ENCODE measurements at regions not wholly inside any gene's neighbourhood (a gene's known extent, or its start where the extent isn't known, plus 50 kb on each side); places are given as distances from the start of the nearest gene placed in this dataset.

DNA sequence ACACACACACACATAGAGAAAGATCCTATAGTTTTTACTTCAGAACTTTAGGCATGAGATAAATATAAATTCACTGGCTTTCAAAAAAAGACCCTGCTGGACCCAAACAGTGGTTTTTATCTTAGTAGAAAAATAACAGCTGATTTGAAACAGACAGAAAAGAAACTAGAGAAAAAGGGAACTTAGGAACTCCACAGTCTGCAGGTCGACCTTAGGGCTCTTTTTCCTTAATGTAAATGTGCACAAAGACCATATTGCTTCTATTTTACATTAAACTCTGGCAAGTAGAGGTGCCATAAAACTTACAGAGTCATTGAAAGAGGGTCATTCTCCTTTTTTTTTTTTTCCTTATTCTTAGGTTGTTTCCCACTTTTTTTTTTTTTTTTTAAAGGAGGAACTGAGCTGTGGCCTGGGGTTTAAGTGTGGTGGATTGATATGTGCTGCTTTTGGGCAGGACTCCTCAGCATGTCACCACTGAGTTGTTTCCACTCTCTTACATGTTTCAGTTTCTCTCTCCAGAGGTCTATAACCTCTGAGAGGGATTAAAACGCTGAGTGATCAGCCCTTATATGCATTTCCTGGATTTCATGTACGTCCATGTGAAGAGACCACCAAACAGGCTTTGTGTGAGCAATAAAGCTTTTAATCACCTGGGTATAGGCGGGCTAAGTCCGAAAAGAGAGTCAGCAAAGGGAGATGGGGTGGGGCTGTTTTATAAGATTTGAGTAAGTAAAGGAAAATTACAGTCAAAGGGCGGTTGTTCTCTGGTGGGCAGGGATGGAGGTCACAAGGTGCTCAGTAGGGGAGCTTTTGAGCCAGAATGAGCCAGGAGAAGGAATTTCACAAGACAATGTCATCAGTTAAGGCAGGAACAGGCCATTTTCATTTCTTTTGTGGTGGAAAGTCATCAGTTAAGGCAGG is 70.8 kb upstream of the PACRGL start:
- Histone ChIP-seq H3K27me3 (ENCODE audit: insufficient read depth, insufficient read length) (no peaks in the 10 kb centered on the region), H3K4me3 (ENCODE audit: insufficient read length, low read depth) (no peak overlapping the region), H3K9ac (ENCODE audit: insufficient read length, low read depth) (no peak overlapping the region), H3K9me3 (ENCODE audit: insufficient read depth, low read length) (peaks cover 9% of the 10 kb centered on the region; the same call in 1 of the 2 replicates), H3K4me1 (ENCODE audit: insufficient read depth, insufficient read length) (no peaks in the 10 kb centered on the region), H3K36me3 (ENCODE audit: insufficient read depth, insufficient read length, low read length) (no peaks in the 10 kb centered on the region)
- no peak for TF ChIP-seq ZNF274 (IDR thresholded peaks at IDR 0.05; ENCODE audit: low read depth, low read length)
- TF ChIP-seq SUZ12 (IDR thresholded peaks at IDR 0.05; ENCODE audit: extremely low read depth, insufficient read depth, insufficient read length), result no peak
- no peak for TF ChIP-seq YY1 (IDR thresholded peaks at IDR 0.05; ENCODE audit: insufficient read depth, insufficient read length)
- DNase-seq (ENCODE audit: low read depth, low spot score), result peak; percentile 56

DNA sequence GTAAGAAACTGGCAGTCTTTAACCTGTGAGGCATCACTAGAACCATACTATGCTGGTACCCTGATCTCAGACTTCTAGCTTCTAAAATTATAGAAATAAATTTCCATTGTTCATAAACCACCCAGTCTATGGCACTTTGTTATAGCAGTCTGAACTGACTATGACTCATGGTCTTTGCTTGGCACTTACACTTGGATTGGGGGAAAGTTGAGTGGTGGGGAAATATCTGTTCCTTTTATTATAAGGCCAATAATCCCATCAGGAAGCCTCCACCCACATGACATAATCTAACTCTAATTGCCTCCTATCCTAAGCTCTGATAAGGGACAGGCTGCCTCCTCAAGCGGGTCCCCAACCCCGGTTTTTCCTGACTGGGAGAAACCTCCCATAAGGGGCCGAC is 61.4 kb upstream of the PACRGL start:
- no peaks in the 10 kb centered on the region for H3K4me1 ChIP-seq (ENCODE audit: insufficient read depth, insufficient read length)
- no peak for TF ChIP-seq YY1 (IDR thresholded peaks at IDR 0.05; ENCODE audit: insufficient read depth, insufficient read length)
- TF ChIP-seq SUZ12 (IDR thresholded peaks at IDR 0.05; ENCODE audit: extremely low read depth, insufficient read depth, insufficient read length), result no peak
- TF ChIP-seq ZNF274 (IDR thresholded peaks at IDR 0.05; ENCODE audit: low read depth, low read length), result no peak
- no peak overlapping the region for H3K9ac ChIP-seq (ENCODE audit: insufficient read length, low read depth)
- H3K4me3 ChIP-seq (ENCODE audit: insufficient read length, low read depth), result no peak overlapping the region
- H3K9me3 ChIP-seq (ENCODE audit: insufficient read depth, low read length), result peaks cover 10% of the 10 kb centered on the region; the same call in 1 of the 2 replicates
- no peaks in the 10 kb centered on the region for H3K27me3 ChIP-seq (ENCODE audit: insufficient read depth, insufficient read length)
- DNase-seq (ENCODE audit: low read depth, low spot score), result no peak
- no peaks in the 10 kb centered on the region for H3K36me3 ChIP-seq (ENCODE audit: insufficient read depth, insufficient read length, low read length)

DNA sequence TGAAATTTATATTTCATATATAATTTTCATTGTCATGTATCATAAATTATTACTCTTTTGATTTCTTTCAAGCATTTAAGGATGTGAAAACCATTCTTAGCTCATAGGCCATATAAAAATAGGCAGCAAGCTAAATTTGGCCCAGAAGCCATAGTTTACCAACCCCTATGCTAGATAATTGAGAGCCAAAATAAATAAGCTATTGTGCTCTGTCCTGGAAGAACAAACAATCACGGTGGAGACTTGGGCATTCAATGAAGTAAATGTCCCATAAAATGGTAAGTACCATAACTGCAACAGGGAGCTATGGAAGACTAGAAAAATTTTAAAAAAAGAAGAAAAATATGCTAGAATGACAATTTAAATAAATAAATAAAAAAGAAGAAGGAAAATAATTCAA is 60.9 kb upstream of the PACRGL start:
- Histone ChIP-seq H3K9me3 (ENCODE audit: insufficient read depth, low read length) (peaks cover 10% of the 10 kb centered on the region; the same call in 1 of the 2 replicates), H3K27me3 (ENCODE audit: insufficient read depth, insufficient read length) (no peaks in the 10 kb centered on the region), H3K4me1 (ENCODE audit: insufficient read depth, insufficient read length) (no peaks in the 10 kb centered on the region), H3K9ac (ENCODE audit: insufficient read length, low read depth) (no peak overlapping the region), H3K4me3 (ENCODE audit: insufficient read length, low read depth) (no peak overlapping the region), H3K36me3 (ENCODE audit: insufficient read depth, insufficient read length, low read length) (no peaks in the 10 kb centered on the region)
- DNase-seq (ENCODE audit: low read depth, low spot score), result no peak
- no peak for TF ChIP-seq ZNF274 (IDR thresholded peaks at IDR 0.05; ENCODE audit: low read depth, low read length)
- no peak for TF ChIP-seq YY1 (IDR thresholded peaks at IDR 0.05; ENCODE audit: insufficient read depth, insufficient read length)
- no peak for TF ChIP-seq SUZ12 (IDR thresholded peaks at IDR 0.05; ENCODE audit: extremely low read depth, insufficient read depth, insufficient read length)

DNA sequence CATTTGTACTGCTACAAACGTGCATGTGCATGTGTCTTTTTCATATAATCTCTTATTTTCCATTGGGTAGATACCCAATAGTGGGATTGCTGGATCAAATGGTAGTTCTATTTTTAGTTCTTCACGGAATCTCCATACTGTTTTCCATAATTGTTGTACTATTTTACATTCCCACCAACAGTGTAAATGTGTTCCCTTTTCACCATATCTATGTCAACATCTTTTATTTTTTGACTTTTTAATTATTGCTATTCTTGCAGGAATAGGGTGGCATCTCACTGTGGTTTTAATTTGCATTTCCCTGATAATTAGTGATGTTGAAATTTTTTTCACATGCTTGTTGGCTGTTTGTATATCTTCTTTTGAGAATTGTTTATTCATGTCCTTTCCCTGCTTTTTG is 59.3 kb upstream of the PACRGL start:
- Histone ChIP-seq H3K4me3 (ENCODE audit: insufficient read length, low read depth) (no peak overlapping the region), H3K9me3 (ENCODE audit: insufficient read depth, low read length) (peaks cover 6% of the 10 kb centered on the region; the same call in 1 of the 2 replicates), H3K4me1 (ENCODE audit: insufficient read depth, insufficient read length) (no peaks in the 10 kb centered on the region), H3K9ac (ENCODE audit: insufficient read length, low read depth) (no peak overlapping the region), H3K36me3 (ENCODE audit: insufficient read depth, insufficient read length, low read length) (no peaks in the 10 kb centered on the region), H3K27me3 (ENCODE audit: insufficient read depth, insufficient read length) (no peaks in the 10 kb centered on the region)
- TF ChIP-seq YY1 (IDR thresholded peaks at IDR 0.05; ENCODE audit: insufficient read depth, insufficient read length), result no peak
- TF ChIP-seq ZNF274 (IDR thresholded peaks at IDR 0.05; ENCODE audit: low read depth, low read length), result no peak
- TF ChIP-seq SUZ12 (IDR thresholded peaks at IDR 0.05; ENCODE audit: extremely low read depth, insufficient read depth, insufficient read length), result no peak
- no peak for DNase-seq (ENCODE audit: low read depth, low spot score)

DNA sequence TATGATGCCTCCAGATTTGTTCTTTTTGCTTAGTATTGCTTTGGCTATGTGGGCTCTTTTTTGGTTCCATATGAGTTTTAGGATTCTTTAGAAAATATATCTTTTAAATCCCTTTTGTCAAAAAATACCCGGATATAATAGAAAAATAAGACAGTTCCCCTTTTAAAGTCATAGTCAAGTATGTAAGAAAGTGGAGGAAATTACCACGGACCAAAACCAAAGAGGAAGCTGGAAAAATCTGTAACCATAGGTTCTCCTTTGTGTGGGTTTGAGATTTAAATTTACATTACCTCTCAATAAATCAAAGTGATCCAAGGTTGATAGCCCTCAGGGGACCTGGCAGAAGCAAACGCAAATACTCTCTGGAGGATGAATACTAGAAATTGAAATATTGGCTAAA is 58.3 kb upstream of the PACRGL start:
- Histone ChIP-seq H3K4me3 (ENCODE audit: insufficient read length, low read depth) (no peak overlapping the region), H3K36me3 (ENCODE audit: insufficient read depth, insufficient read length, low read length) (no peaks in the 10 kb centered on the region), H3K4me1 (ENCODE audit: insufficient read depth, insufficient read length) (no peaks in the 10 kb centered on the region), H3K9me3 (ENCODE audit: insufficient read depth, low read length) (no peaks in the 10 kb centered on the region), H3K27me3 (ENCODE audit: insufficient read depth, insufficient read length) (no peaks in the 10 kb centered on the region), H3K9ac (ENCODE audit: insufficient read length, low read depth) (no peak overlapping the region)
- no peak for TF ChIP-seq ZNF274 (IDR thresholded peaks at IDR 0.05; ENCODE audit: low read depth, low read length)
- TF ChIP-seq YY1 (IDR thresholded peaks at IDR 0.05; ENCODE audit: insufficient read depth, insufficient read length), result no peak
- TF ChIP-seq SUZ12 (IDR thresholded peaks at IDR 0.05; ENCODE audit: extremely low read depth, insufficient read depth, insufficient read length), result no peak
- DNase-seq (ENCODE audit: low read depth, low spot score), result no peak

DNA sequence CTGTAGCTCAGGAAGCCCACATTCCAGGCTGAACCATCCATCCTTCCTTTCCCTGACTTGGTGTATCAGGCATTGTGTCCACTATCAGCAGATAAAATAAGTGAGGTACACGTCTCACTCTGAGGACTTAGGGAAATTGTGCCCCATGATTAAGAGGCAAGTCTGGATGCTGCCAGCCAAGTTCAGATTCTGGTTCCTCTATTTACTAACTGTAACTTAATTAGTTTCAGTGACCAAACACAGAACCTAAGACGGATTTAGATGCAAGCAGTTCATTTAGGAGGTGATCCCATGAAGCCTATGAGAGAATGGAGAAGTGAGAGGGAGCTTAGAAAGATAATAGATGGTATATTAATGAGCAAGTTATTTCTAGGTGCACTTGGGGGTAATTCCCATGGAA is 56.6 kb upstream of the PACRGL start:
- Histone ChIP-seq H3K27me3 (ENCODE audit: insufficient read depth, insufficient read length) (no peaks in the 10 kb centered on the region), H3K9ac (ENCODE audit: insufficient read length, low read depth) (no peak overlapping the region), H3K4me1 (ENCODE audit: insufficient read depth, insufficient read length) (no peaks in the 10 kb centered on the region), H3K4me3 (ENCODE audit: insufficient read length, low read depth) (no peak overlapping the region), H3K9me3 (ENCODE audit: insufficient read depth, low read length) (no peaks in the 10 kb centered on the region), H3K36me3 (ENCODE audit: insufficient read depth, insufficient read length, low read length) (no peaks in the 10 kb centered on the region)
- TF ChIP-seq ZNF274 (IDR thresholded peaks at IDR 0.05; ENCODE audit: low read depth, low read length) (no peak), YY1 (IDR thresholded peaks at IDR 0.05; ENCODE audit: insufficient read depth, insufficient read length) (no peak), SUZ12 (IDR thresholded peaks at IDR 0.05; ENCODE audit: extremely low read depth, insufficient read depth, insufficient read length) (no peak)
- no peak for DNase-seq (ENCODE audit: low read depth, low spot score)

DNA sequence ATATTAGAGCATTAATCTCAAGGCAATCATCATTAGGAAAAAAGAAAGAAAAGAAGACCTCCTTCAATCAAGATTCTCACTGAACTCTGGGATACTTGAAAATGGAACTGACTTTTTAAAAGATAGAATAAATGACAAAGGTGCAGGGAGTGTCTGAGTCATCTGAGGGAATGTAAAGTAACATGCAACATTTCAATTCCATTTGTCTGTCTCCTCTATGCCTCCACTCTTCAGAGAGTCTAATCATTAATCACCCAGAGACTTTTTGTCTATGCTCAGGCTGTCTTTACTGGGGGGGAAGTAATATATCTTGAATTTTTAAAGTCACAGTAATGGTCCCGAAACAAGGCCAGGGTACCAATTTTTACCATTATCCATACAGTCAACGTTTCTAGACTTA is 55.0 kb upstream of the PACRGL start:
- Histone ChIP-seq H3K9ac (ENCODE audit: insufficient read length, low read depth) (no peak overlapping the region), H3K4me3 (ENCODE audit: insufficient read length, low read depth) (no peak overlapping the region), H3K27me3 (ENCODE audit: insufficient read depth, insufficient read length) (no peaks in the 10 kb centered on the region), H3K36me3 (ENCODE audit: insufficient read depth, insufficient read length, low read length) (no peaks in the 10 kb centered on the region), H3K9me3 (ENCODE audit: insufficient read depth, low read length) (no peaks in the 10 kb centered on the region), H3K4me1 (ENCODE audit: insufficient read depth, insufficient read length) (no peaks in the 10 kb centered on the region)
- TF ChIP-seq SUZ12 (IDR thresholded peaks at IDR 0.05; ENCODE audit: extremely low read depth, insufficient read depth, insufficient read length) (no peak), YY1 (IDR thresholded peaks at IDR 0.05; ENCODE audit: insufficient read depth, insufficient read length) (no peak), ZNF274 (IDR thresholded peaks at IDR 0.05; ENCODE audit: low read depth, low read length) (no peak)
- DNase-seq (ENCODE audit: low read depth, low spot score), result no peak
